ENCODE measurements at regions not wholly inside any gene's neighbourhood (a gene's known extent, or its start where the extent isn't known, plus 50 kb on each side); places are given as distances from the start of the nearest gene placed in this dataset.
"Not testable (repeated sequence)": the region's sequence is repeated elsewhere in the genome, so short reads cannot be mapped to it uniquely, and the experiment has no call there.

DNA sequence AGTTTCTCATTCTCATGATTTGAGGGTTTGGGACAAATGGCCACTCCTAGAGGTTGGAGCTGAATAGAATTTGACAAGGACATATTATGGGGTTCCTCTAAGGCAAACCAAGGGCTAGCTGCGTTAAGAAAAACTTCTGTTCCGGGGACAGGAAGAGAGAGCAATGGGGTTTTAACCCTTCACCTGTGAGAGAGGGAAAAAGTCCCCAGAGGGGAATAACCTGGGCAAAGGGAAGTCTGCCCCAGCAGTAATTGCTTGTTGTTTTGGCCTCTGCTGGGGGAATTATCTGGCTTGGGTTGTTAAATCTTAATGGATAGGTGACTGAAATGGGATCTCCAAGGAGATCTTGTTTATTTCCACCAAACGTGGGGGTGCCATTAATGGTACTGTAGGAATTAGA lies 110.1 kb upstream of the MOCS2 start:
- no peak for DNase-seq

DNA sequence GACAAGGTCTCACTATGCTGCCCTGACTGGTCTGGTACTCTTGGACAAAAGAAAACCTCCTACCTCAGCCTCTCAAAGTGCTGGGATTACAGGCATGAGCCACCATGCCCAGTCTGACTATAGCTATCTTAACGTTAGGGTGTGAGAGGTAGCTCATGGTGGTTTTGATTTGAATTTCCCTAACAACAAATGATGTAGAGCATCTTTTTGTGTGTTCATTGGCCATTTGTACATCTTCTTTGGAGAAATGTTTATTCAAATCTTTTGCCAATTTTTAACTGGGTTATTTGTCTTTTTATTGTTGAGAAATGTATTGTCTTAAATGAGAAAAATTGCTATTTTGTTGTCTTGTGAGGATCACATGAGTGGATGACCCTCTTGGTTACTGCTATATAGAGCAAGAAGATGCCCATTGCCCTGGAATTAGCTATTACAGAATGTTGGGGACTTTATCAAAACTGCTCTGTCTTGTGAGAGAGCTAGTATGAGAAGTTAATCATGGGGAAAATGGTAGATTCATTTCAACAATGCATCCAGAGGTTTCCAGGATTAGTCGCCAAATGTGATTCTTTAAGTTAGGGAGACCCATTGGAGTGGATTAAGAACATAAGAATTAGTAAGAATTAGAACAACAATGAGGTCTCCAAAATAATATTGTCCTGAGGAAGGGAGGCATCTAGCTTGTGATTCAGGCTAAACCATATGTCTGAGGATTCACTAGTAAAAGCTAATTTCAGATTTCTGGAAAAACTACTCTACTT lies 124.3 kb upstream of the MOCS2 start:
- DNase-seq = no peak

DNA sequence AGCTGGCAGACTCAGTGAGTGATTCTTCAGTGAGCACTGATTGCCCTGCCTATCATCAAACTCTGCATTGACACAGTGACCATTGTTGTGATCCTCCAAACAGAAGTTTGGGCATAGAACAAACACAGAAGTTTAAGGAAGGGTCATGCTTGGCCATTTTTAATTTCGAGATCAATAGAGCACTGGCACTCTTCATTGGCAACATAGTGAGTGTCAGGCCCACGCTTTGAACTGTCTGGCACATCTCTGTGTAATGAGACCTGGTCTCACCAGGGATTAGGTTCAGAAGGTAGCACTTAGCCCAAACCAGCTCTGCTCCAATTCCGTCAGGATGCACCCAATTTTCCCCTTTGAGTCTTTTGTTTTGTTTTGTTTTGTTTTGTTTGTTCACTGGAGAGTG lies 127.1 kb upstream of the MOCS2 start:
- no peak for DNase-seq

DNA sequence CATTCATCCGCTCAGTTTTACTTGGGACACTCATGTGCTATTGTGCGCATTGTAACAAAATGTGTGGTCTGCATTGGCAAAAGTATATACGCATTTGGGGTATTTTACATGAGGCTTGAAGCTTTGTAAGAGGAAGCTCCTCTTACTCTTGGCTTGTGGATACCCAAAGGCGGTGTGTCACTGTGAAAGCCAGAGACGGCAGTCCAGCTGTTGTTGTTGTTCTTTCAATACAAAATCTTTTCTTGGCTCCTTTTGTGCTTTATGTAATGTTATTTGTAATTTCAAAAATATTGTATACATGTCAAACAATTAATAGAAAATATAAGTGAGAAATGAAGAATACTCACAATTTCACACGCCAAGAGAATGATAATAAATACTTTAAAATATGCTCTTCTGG lies 128.3 kb upstream of the MOCS2 start:
- no peak for DNase-seq

DNA sequence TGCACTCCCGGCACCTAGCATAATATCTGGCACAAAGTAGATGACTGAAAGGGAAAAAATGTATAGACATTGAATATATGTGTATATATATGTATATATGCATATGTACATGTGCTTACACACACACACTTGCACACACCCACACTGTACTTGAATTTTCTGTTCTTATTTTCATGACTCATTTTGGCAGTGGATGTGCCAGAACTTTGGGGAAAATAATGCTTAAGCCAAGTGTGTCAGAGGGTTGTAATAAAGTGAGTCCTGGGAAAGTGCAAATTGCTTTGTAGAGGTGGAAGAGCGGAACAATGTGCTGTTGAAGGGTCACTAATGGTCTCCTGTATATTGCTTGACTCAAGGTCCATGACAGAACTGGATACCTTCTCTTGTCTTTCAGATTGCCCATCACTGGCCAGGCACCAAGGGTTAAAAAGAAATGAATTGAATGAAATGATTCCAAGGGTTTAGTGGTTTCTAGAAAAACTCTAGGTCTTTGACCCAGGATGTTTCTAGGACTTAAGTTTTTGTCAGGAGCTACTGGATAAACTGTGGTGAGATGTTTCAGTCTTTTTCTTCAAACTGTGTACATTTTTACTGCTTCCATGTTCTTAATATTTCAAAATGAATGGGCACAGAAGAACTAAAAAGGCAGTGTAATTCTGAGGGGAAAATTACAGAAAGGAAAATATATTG lies 129.9 kb upstream of the MOCS2 start:
- no peak for DNase-seq

DNA sequence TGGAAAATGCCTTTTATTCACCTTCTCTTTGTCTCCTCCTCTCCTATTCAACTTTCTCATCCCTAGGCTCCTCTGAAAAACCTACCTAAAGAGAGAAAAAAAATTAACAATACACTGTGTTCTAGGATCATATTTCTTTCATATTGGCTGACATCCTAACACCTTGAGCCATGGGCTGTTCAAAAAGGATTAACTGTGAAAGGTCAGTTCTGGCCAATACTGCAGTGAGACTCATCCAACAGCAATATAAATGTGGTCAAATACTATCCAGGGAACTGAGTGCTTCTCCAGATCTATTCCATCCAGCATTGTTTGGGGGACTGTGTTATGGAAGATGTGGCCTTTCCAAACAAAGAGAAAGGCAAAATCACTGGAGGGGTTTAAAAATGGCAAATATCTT lies 131.1 kb upstream of the MOCS2 start:
- DNase-seq = no peak

DNA sequence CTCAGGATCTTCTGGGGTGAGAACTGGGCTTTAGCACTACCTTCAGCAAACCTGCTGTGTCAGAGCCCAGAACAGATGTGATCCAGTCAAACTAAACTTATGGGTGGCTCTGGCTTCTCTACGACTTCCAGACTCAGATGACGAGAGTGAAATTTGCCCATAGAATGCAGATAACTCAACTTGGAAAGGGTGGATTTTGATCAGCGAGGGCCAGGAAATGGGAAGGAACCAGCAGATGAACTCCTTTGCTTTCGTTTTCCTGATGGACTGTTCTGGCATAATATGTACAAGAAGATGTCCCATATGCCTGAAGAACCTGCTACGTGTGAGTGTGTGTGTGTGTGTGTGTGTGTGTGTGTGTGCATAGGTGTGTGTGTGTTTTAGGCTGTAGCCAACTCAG lies 132.0 kb upstream of the MOCS2 start:
- DNase-seq = no peak

DNA sequence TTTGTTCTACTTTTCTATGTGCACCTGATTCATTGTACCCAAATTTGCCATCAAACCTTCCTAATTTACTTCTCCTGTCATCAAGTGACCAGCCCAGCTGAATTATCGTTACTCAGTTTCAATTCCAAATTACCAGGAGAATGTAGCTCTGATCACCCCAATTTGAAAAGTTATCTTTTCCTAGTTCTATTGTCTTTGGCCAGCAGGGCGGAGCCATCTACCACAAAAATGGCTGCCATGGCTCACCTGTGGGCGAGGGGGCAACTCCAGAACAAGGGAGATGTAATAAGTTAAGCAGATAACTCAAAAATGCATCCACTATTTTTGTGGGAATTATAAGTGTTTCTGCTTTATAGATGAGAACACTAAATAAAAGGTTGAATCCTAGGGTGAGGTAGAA lies 133.8 kb upstream of the MOCS2 start:
- no peak for DNase-seq

DNA sequence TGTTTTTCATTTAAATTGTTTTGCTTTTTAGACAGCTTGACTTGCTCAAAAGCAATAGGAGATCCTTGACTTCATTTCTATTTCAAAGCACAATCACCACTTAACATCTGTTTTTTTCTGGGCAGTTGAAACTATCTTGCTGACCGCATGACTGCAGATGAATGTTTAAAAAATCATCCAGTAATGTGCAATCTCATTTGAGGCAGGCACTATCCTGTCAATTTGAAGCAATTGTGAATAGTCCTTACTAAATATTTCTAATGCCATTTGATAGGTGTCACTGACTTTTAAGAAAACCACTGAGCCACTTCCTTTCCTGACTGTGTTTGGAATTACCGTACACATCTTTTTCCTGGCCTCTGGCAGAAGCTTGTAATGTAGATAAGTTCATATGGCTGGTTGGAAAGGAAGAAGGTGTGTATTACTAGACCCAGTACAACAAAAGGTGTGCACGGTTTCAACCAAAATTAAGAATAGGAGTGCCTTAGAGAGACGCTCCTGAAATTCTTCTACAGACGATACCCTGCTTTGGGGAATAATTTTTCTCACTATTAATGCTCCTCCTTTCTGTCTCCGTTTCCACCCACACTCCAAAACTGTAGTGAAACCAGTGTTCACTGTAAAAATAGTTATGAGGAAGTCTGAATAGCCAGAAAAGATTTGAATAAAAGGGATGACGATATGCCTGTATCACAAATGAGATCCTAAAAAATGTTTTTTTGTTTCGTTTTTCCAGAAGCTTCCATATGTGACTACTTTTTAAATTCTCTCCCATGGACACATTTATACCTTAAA lies 136.7 kb upstream of the MOCS2 start:
- no peak for DNase-seq

DNA sequence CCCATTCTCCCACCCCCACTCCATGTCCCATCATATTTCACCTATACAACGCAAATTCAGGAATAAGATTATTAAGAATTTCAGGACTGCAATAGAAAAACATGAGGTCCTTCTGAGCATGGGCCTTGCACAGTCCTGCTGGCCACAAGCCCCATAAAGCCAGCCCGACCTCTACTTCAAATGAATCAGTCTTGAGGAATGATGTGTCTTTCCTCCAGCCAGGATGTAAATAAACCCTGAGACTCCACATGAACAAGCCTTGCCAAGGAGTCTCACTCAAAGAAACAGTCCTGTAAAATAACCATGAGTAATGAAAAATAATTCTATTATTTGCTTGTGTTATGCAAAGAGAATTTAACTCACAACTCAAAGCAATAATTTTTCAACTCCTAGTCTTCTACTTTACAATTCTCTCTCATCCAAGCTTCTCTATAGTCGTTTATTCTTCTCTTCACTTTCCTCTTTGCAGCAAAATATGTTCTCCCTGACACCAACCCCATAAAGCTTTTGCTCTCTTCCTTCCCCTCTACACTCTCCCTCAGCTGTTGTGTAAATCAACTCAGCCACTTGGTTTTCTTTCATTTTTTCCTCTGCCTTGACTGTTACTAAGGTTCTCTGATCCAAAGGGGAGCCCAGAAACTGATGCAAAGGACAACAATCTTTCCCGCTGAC lies 140.1 kb upstream of the MOCS2 start:
- no peak for DNase-seq

DNA sequence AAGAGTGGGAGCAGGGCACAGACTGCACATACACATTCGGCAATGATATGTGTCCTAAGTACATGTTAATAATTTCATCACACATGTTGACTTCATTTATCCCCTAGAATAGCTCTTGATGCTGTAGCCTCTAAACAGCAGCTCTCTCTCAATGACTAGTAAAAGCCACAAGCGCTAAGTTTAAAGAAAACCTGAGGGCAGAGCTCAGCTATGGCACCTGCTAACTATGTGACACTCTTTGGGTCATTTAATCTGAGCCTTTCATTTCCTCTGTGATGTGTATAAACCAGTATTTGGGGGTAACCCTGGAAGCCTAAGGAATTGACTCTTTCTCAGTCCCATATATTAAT lies 140.6 kb upstream of the MOCS2 start:
- no peak for DNase-seq

DNA sequence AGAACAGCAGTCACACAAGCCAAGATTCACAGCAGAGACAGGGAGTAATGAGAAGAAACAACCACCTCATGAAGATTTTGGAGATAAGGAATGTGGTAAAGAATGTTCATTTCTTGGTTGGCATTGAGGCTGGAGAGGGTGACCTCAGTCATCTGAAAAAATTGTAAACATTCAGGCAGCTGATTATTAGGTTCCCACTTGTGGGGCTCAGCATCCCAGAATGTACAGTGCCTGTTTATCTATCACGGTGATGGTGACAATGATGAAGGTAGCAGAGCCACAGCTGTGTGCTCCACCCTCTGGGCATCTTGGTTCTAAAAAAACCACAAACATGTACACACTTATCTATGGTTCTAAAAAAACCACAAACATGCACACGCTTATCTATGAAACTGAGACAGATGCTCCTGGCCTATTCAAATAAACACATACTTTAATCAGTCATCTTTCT lies 143.9 kb upstream of the MOCS2 start:
- no peak for DNase-seq

DNA sequence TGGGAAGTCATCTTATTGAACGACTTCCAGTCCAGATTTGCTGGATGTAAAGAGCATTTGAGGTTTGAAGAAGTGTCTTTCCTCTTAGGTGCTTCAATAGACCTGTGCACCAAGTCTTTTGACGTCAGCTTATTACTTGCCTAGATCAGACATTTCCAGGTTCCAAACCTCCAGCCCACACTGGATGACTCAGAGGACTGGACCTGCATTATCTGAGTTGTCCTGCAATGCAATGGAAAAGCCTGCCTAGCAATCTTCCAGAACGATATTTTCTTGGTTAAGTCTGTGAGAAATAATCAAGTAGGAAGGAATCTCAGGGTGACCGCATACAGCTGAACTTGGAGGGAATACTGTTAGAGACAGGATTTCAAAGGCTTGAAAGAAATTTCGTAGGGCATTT lies 147.2 kb upstream of the MOCS2 start:
- no peak for DNase-seq

DNA sequence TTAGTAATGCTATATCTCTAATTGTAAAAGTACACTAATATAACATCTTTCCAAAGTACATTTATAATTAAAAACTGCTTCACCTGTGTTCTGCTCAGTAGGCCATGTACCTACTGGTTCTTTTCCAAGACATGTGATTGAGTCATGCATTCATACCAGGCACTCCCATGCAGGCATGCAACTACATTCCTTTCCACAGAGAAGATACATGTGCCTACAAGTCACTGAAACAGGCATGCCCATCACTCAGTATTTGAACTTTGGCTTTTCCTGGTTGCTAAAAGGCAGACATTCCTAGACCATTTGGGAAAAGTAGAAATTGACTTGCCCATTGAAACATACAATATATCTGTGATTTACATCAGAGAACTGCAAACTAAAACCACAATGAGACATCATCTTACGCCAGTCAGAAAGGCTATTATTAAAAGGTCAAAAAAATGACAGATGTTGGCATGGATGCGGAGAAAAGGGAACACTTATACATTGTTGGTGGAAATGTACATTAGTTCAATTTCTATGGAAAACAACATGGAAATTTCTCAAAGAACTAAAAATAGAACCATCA lies 148.3 kb upstream of the MOCS2 start:
- no peak for DNase-seq

DNA sequence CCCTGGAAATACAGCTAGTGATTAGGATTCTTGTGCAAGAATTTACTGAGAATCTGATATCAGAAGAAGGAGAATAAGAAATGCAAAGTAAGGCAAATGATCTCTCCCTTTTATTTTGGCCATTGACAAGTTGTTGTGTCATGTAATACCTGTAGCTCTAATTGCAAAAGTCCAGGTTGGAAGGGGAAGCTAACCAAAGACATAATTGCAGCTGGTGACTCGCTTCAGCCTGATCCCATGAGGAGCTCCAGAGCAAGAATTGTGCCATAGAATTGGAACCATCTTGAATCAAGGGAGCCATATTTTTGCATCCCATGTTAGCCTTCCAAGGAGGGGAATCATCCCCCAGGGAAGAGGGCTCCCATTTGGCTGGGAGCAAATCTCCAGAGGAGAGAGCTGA lies 149.6 kb upstream of the MOCS2 start:
- DNase-seq = no peak

DNA sequence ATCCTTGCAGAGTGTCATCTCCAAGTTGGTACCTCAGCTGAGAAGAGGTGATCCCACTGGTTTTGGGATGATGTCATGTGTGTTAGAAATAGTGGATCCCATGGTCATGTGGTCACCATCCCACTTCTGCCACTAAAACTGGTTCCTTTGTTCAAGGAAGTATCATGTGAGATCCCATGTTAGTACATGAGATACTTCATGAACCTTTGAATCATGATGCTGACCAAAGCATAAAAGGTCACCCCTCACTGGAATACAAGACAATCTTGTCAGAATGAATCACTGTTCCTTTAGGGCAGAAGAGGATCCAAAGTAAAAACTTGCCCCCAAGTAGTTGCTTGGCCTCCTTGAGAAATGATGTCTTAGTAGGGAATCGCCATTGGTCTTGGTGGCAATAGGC lies 150.9 kb upstream of the MOCS2 start:
- DNase-seq = no peak

DNA sequence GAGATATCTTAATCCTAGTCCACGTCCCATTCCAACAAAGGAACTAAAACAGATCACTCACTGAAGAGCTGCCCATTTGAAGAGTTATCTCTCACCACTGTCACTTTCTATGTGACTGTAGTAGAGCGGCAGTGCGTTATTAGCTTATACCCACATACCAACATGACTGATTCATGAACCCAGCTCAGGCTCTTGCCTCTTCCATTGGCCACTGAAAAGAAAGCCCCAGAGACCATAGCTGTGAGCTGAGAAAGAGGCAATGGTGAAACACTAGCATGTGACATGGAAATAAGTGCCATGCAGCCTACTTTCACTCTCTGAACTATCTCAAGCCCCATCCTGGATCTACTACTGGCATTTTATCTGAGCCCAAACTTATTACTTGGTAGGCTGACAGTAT lies 151.7 kb upstream of the MOCS2 start:
- DNase-seq = no peak

DNA sequence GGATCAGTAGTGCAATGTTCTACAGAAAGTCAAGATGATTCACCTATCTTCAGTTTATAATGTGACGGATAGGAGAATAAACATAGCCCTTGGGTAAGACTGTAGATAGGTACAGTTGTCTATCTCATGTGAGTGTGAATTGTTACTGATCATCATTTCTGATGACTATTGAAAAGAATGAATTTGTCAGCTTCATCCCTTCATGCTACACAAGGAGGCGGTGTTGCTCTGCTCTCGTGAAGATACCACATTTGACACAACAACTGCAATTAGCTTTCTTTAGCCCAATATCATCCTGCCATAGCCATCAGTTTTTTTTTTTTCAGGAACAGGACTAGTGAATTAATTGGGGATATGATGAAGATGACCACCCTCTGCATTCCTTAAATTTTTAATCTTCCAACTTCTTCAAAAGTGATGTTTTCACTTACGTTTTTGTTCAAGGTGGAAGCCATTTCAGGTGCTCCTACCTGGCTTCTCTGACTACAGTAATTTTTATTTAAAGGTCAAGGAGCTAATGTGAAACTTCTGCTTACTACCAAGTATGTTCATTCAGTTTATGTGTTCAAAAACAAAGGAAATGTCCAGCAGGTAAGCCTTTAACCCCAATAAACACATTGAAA lies 152.9 kb upstream of the MOCS2 start:
- no peak for DNase-seq

DNA sequence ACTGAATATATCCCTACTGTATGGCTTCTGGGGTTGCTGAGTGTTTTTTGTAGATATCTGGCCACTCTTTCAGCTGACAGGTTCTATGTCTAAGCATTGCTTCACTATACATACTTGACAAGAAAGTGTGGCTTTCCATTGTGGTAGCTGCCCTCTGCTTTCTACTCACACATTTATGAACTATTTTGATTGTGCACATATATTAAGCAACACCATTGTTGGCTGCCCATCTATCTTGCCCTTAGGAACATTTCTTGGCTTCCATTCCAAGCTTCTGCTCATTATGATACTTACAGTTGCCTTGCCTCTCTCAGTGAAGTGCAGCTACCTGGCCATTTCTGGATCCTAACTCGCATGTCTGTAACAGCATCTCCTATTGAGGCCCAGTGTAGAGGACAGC lies 153.6 kb upstream of the MOCS2 start:
- DNase-seq = no peak

DNA sequence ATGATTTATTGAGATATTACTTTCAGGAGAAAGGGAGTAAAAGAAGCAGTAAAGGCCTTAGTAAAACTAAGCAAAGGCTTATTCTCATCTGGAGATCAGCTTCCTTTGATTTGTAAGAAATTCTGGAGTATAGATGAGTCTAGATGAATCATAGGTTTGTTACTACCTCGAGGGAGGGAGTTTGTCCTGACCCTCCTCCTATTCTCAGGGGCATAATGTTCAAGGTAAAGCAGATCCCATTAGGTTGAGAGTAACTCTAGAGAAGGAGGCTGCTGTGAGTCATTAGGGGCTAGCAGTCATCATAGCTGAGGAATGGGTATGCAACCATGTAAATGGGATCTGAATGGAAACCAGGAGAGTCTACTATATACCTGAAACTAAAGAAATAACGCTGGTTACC lies 155.5 kb upstream of the MOCS2 start:
- DNase-seq = no peak

DNA sequence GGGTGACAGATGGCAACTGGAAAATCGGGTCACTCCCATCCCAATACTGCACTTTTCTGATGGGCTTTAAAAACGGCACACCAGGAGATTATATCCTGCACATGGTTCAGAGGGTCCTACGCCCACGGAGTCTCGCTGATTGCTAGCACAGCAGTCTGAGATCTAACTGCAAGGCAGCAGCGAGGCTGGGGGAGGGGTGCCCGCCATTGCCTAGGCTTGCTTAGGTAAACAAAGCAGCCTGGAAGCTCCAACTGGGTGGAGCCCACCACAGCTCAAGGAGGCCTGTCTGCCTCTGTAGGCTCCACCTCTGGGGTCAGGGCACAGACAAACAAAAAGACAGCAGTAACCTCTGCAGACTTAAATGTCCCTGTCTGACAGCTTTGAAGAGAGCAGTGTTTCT lies 158.7 kb upstream of the MOCS2 start:
- not testable (repeated sequence) for DNase-seq

DNA sequence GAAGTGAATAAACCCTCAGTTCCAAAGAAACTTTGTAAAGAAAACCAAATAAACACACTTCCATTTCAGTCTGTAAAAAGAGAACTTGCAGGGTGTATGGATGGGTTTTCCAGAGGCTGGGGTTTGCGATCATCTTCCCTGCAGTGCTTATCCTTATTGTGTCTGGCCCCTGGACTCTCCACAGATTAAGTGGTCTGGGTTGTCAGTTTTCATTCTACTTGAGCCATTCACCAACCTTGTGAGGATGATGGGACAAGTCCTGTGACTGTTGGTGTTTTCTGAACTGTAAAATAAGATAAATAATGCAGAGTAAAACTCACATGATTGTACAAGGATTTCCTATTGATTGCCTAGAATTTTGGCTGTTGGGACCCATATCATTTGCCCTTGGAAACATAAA lies 166.1 kb upstream of the MOCS2 start:
- DNase-seq = no peak

DNA sequence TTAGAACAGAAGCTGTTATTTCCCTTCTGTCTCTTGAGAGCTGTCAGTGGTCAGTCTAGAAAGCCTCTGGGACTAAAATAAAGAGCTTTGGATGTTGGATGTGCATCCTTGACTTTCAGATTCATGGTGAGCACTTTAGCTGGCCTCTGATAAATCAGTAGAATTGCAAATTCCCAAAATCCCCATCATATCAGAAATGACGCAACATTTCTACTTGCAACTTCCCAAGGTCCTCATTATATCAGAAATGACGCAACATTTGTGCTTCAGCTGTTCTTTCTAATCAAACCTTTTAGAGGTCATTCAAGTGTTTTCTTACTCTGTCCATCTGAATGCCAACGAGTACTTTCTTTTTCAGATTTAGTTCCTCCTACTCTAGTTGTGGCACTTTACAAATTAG lies 167.3 kb upstream of the MOCS2 start:
- DNase-seq = no peak

Measured in stimulated activated CD4-positive, alpha-beta T cell treated with anti-CD3 and anti-CD28 coated beads, Interleukin-4, amount 100 ng/mL, for 24 hours (primary cell).